ENCODE measurements at regions not wholly inside any gene's neighbourhood (a gene's known extent, or its start where the extent isn't known, plus 50 kb on each side); places are given as distances from the start of the nearest gene placed in this dataset.
"Not testable (repeated sequence)": the region's sequence is repeated elsewhere in the genome, so short reads cannot be mapped to it uniquely, and the experiment has no call there.

- Histone ChIP-seq H3K36me3 (ENCODE audit: control insufficient read depth, insufficient read depth, low read length) (no peaks in the 10 kb centered on the region), H3K4me1 (ENCODE audit: control insufficient read depth, insufficient read depth, low read length) (peaks cover 19% of the 10 kb centered on the region), H3K4me3 (ENCODE audit: low read depth, low read length) (no peak overlapping the region), H3K27me3 (ENCODE audit: control insufficient read depth, insufficient read depth, low read length) (no peaks in the 10 kb centered on the region), H3K9ac (ENCODE audit: low read length) (peak overlapping the region; percentile 59), H3K27ac (ENCODE audit: low read depth, low read length) (peak overlapping the region; percentile 30; the same call in 1 of the 2 replicates), H3K9me3 (ENCODE audit: control insufficient read depth, insufficient read depth, low read depth, low read length) (no peaks in the 10 kb centered on the region)
These were observed 103.2 kb upstream of the CTBP2 start for GRCh38 chr10:125263551-125263950.

- H3K27ac ChIP-seq (ENCODE audit: low read depth, low read length), result peak overlapping the region; percentile 30; the same call in 1 of the 2 replicates
- H3K36me3 ChIP-seq (ENCODE audit: control insufficient read depth, insufficient read depth, low read length), result no peaks in the 10 kb centered on the region
- no peaks in the 10 kb centered on the region for H3K27me3 ChIP-seq (ENCODE audit: control insufficient read depth, insufficient read depth, low read length)
- H3K4me3 ChIP-seq (ENCODE audit: low read depth, low read length), result no peak overlapping the region
- H3K9ac ChIP-seq (ENCODE audit: low read length), result peak overlapping the region; percentile 59
- H3K9me3 ChIP-seq (ENCODE audit: control insufficient read depth, insufficient read depth, low read depth, low read length), result no peaks in the 10 kb centered on the region
- H3K4me1 ChIP-seq (ENCODE audit: control insufficient read depth, insufficient read depth, low read length), result peaks cover 24% of the 10 kb centered on the region
These were observed 102.6 kb upstream of the CTBP2 start for GRCh38 chr10:125262920-125263319.

GRCh38 chr10:125262409-125262808, 102.0 kb upstream of the CTBP2 start:
- no peak overlapping the region for H3K27ac ChIP-seq (ENCODE audit: low read depth, low read length)
- H3K36me3 ChIP-seq (ENCODE audit: control insufficient read depth, insufficient read depth, low read length), result no peaks in the 10 kb centered on the region
- no peaks in the 10 kb centered on the region for H3K27me3 ChIP-seq (ENCODE audit: control insufficient read depth, insufficient read depth, low read length)
- no peaks in the 10 kb centered on the region for H3K9me3 ChIP-seq (ENCODE audit: control insufficient read depth, insufficient read depth, low read depth, low read length)
- H3K4me3 ChIP-seq (ENCODE audit: low read depth, low read length), result no peak overlapping the region
- H3K4me1 ChIP-seq (ENCODE audit: control insufficient read depth, insufficient read depth, low read length), result peaks cover 24% of the 10 kb centered on the region
- H3K9ac ChIP-seq (ENCODE audit: low read length), result no peak overlapping the region

- no peaks in the 10 kb centered on the region for H3K27me3 ChIP-seq (ENCODE audit: control insufficient read depth, insufficient read depth, low read length)
- H3K36me3 ChIP-seq (ENCODE audit: control insufficient read depth, insufficient read depth, low read length), result no peaks in the 10 kb centered on the region
- no peaks in the 10 kb centered on the region for H3K9me3 ChIP-seq (ENCODE audit: control insufficient read depth, insufficient read depth, low read depth, low read length)
- no peak overlapping the region for H3K9ac ChIP-seq (ENCODE audit: low read length)
- peaks cover 24% of the 10 kb centered on the region for H3K4me1 ChIP-seq (ENCODE audit: control insufficient read depth, insufficient read depth, low read length)
- H3K4me3 ChIP-seq (ENCODE audit: low read depth, low read length), result no peak overlapping the region
- H3K27ac ChIP-seq (ENCODE audit: low read depth, low read length), result no peak overlapping the region
These were observed 101.3 kb upstream of the CTBP2 start for GRCh38 chr10:125261491-125262186.

- Histone ChIP-seq H3K27me3 (ENCODE audit: control insufficient read depth, insufficient read depth, low read length) (no peaks in the 10 kb centered on the region), H3K27ac (ENCODE audit: low read depth, low read length) (no peak overlapping the region), H3K36me3 (ENCODE audit: control insufficient read depth, insufficient read depth, low read length) (no peaks in the 10 kb centered on the region)
These were observed 99.9 kb upstream of the CTBP2 start for GRCh38 chr10:125260260-125260659.

GRCh38 chr10:125259651-125260050, 99.3 kb upstream of the CTBP2 start:
- Histone ChIP-seq H3K4me3 (ENCODE audit: low read depth, low read length) (no peak overlapping the region), H3K9ac (ENCODE audit: low read length) (no peak overlapping the region), H3K9me3 (ENCODE audit: control insufficient read depth, insufficient read depth, low read depth, low read length) (no peaks in the 10 kb centered on the region)

More at GRCh38 chr10:125260260-125260659, 99.9 kb upstream of the CTBP2 start:
- no peaks in the 10 kb centered on the region for H3K9me3 ChIP-seq (ENCODE audit: control insufficient read depth, insufficient read depth, low read depth, low read length)
- no peak overlapping the region for H3K4me3 ChIP-seq (ENCODE audit: low read depth, low read length)
- H3K9ac ChIP-seq (ENCODE audit: low read length), result no peak overlapping the region
- peaks cover 24% of the 10 kb centered on the region for H3K4me1 ChIP-seq (ENCODE audit: control insufficient read depth, insufficient read depth, low read length)

GRCh38 chr10:125258676-125259075, 98.3 kb upstream of the CTBP2 start:
- Histone ChIP-seq H3K4me1 (ENCODE audit: control insufficient read depth, insufficient read depth, low read length) (peaks cover 17% of the 10 kb centered on the region), H3K27ac (ENCODE audit: low read depth, low read length) (no peak overlapping the region), H3K9me3 (ENCODE audit: control insufficient read depth, insufficient read depth, low read depth, low read length) (no peaks in the 10 kb centered on the region), H3K36me3 (ENCODE audit: control insufficient read depth, insufficient read depth, low read length) (no peaks in the 10 kb centered on the region), H3K4me3 (ENCODE audit: low read depth, low read length) (no peak overlapping the region), H3K27me3 (ENCODE audit: control insufficient read depth, insufficient read depth, low read length) (no peaks in the 10 kb centered on the region), H3K9ac (ENCODE audit: low read length) (no peak overlapping the region)

More at GRCh38 chr10:125259651-125260050, 99.3 kb upstream of the CTBP2 start:
- H3K27ac ChIP-seq (ENCODE audit: low read depth, low read length), result no peak overlapping the region
- peaks cover 21% of the 10 kb centered on the region for H3K4me1 ChIP-seq (ENCODE audit: control insufficient read depth, insufficient read depth, low read length)
- H3K27me3 ChIP-seq (ENCODE audit: control insufficient read depth, insufficient read depth, low read length), result no peaks in the 10 kb centered on the region
- H3K36me3 ChIP-seq (ENCODE audit: control insufficient read depth, insufficient read depth, low read length), result no peaks in the 10 kb centered on the region

- no peaks in the 10 kb centered on the region for H3K27me3 ChIP-seq (ENCODE audit: control insufficient read depth, insufficient read depth, low read length)
- H3K9ac ChIP-seq (ENCODE audit: low read length), result no peak overlapping the region
- H3K27ac ChIP-seq (ENCODE audit: low read depth, low read length), result no peak overlapping the region
- H3K4me1 ChIP-seq (ENCODE audit: control insufficient read depth, insufficient read depth, low read length), result peaks cover 10% of the 10 kb centered on the region
- H3K9me3 ChIP-seq (ENCODE audit: control insufficient read depth, insufficient read depth, low read depth, low read length), result no peaks in the 10 kb centered on the region; the same call in 1 of the 2 replicates
- no peak overlapping the region for H3K4me3 ChIP-seq (ENCODE audit: low read depth, low read length)
- H3K36me3 ChIP-seq (ENCODE audit: control insufficient read depth, insufficient read depth, low read length), result no peaks in the 10 kb centered on the region
These were observed 97.3 kb upstream of the CTBP2 start for GRCh38 chr10:125257521-125258108.

GRCh38 chr10:125256026-125256425, 95.7 kb upstream of the CTBP2 start:
- Histone ChIP-seq H3K9me3 (ENCODE audit: control insufficient read depth, insufficient read depth, low read depth, low read length) (no peaks in the 10 kb centered on the region; the same call in 1 of the 2 replicates), H3K4me3 (ENCODE audit: low read depth, low read length) (no peak overlapping the region), H3K27me3 (ENCODE audit: control insufficient read depth, insufficient read depth, low read length) (no peaks in the 10 kb centered on the region), H3K4me1 (ENCODE audit: control insufficient read depth, insufficient read depth, low read length) (peaks cover 10% of the 10 kb centered on the region), H3K36me3 (ENCODE audit: control insufficient read depth, insufficient read depth, low read length) (no peaks in the 10 kb centered on the region), H3K27ac (ENCODE audit: low read depth, low read length) (no peak overlapping the region), H3K9ac (ENCODE audit: low read length) (no peak overlapping the region)

- no peak overlapping the region for H3K9ac ChIP-seq (ENCODE audit: low read length)
- H3K27me3 ChIP-seq (ENCODE audit: control insufficient read depth, insufficient read depth, low read length), result 0 out of 2 replicates have a peak, but pooled peaks cover 3% of the 10 kb centered on the region
- H3K36me3 ChIP-seq (ENCODE audit: control insufficient read depth, insufficient read depth, low read length), result no peaks in the 10 kb centered on the region
- no peak overlapping the region for H3K27ac ChIP-seq (ENCODE audit: low read depth, low read length)
- no peak overlapping the region for H3K4me3 ChIP-seq (ENCODE audit: low read depth, low read length)
- no peaks in the 10 kb centered on the region; the same call in 1 of the 2 replicates for H3K9me3 ChIP-seq (ENCODE audit: control insufficient read depth, insufficient read depth, low read depth, low read length)
- no peaks in the 10 kb centered on the region for H3K4me1 ChIP-seq (ENCODE audit: control insufficient read depth, insufficient read depth, low read length)
These were observed 92.6 kb upstream of the CTBP2 start for GRCh38 chr10:125252937-125253336.

- not testable (repeated sequence) for H3K27me3 ChIP-seq (ENCODE audit: control insufficient read depth, insufficient read depth, low read length)
These were observed 90.5 kb upstream of the CTBP2 start for GRCh38 chr10:125250834-125251233.

More at GRCh38 chr10:125250834-125251233, 90.5 kb upstream of the CTBP2 start:
- H3K4me1 ChIP-seq (ENCODE audit: control insufficient read depth, insufficient read depth, low read length); H3K27ac ChIP-seq (ENCODE audit: low read depth, low read length); H3K4me3 ChIP-seq (ENCODE audit: low read depth, low read length); H3K36me3 ChIP-seq (ENCODE audit: control insufficient read depth, insufficient read depth, low read length); H3K9ac ChIP-seq (ENCODE audit: low read length); H3K9me3 ChIP-seq (ENCODE audit: control insufficient read depth, insufficient read depth, low read depth, low read length): not testable (repeated sequence)

All from HUES6 (cell line).